ENCODE measurements at regions not wholly inside any gene's neighbourhood (a gene's known extent, or its start where the extent isn't known, plus 50 kb on each side); places are given as distances from the start of the nearest gene placed in this dataset.
"Not testable (repeated sequence)": the region's sequence is repeated elsewhere in the genome, so short reads cannot be mapped to it uniquely, and the experiment has no call there.

DNA sequence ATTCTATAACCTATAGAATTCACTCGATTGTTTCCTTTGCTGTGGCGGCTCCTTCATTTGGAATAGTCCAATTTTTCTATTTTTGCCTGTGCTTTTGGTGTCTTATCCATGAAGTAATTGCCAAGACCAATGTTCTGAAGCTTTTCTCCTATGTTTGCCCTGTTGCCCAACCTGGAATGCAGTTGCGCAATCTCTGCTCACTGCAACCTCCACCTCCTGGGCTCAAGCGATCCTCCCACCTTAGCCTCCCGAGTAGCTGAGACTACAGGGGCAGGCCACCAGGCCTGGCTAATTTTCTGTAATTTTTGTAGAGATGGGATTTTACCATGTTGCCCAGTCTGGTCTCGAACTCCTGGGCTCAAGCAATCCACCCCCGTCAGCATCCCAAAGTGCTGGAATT lies 163.5 kb downstream of the OR2B2 start:
- no peak for TF ChIP-seq CTCF (IDR thresholded peaks at IDR 0.05; ENCODE audit: low read depth, low read length, missing control alignments)
- DNase-seq (ENCODE audit: extremely low read depth, low read depth) = no peak
- H3K4me3 ChIP-seq (replicated peaks; ENCODE audit: low read depth, low read length) = no peak overlapping the region

- TF ChIP-seq CTCF (IDR thresholded peaks at IDR 0.05; ENCODE audit: low read depth, low read length, missing control alignments) = no peak
- DNase-seq (ENCODE audit: extremely low read depth, low read depth) = no peak
Observed at GRCh38 chr6:27747637-27748036, 164.6 kb downstream of the OR2B2 start.

DNA sequence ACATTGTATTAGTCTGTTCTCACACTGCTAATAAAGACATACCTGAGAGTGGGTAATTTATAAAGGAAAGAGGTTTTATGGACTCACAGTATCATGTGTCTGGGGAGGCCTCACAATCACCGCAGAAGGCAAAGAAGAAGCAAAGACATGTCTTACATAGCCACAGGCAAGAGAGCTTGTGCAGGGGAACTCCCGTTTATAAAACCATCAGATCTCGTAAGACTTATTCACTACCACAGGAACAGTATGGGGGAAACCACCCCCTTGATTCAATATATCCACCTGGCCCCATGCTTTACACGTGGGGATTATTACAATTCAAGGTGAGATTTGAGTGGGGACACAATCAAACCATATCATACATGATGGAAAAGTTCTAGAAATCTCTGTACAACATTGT lies 165.3 kb downstream of the OR2B2 start:
- H3K4me3 ChIP-seq (replicated peaks; ENCODE audit: low read depth, low read length); DNase-seq (ENCODE audit: extremely low read depth, low read depth): not testable (repeated sequence)

More at GRCh38 chr6:27747637-27748036, 164.6 kb downstream of the OR2B2 start:
- H3K4me3 ChIP-seq (replicated peaks; ENCODE audit: low read depth, low read length) = no peak overlapping the region

DNA sequence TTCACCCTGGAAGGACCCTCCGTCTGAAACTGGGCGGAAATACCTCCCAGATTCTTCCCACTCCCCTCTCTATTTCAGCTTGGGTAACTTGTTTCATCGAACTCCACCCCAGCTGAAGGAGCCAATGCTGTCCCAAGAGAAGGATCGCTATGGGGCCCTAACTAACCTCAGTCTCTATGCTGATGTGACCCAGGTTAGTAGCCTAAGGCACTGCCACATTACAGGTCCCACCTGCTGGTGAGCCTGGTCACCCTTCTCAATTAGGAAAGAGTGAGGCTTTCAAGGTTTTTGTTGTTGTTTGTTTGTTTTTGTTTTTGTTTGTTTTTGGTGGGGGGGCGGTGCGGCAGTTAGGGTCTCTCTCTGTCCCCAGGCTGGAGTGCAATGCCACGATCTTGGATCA lies 168.4 kb downstream of the OR2B2 start:
- no peak for DNase-seq (ENCODE audit: extremely low read depth, low read depth)
- no peak overlapping the region for H3K4me3 ChIP-seq (replicated peaks; ENCODE audit: low read depth, low read length)
- no peak for TF ChIP-seq CTCF (IDR thresholded peaks at IDR 0.05; ENCODE audit: low read depth, low read length, missing control alignments)

DNA sequence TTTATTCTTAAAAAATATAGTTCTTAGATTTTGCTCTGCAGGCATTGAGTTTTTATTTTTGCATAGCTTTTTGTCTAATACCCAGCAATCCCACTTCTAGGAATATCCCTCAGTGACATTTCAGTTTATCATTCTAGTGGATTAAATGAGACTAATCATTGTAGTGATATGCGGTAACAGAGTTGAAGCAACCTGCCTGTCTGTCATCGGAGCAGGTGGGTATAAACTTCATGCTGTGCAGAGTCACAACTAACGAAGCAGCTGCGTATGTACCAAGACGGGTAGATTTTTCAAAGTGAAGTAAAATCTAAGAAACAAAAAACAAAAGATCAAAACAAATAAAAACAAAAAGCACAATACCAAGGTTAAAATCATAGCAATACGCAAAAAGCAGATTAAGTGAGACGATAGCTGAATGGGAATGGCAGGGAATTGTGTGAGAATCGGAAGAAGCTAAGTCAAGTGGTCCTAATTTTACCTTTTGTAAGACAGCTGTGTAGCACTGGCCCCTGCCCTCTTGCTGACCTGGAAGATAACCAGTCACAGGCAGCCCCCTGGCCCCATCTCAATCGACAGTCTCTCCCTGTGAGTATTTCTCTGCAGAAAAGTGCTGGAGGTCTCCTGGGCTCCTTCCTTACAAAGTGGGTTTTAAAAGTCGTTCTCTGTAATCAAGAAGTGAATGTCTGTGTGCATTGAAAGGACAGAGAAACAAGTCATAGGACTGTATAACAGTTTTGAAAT lies 169.2 kb downstream of the OR2B2 start:
- no peak for DNase-seq (ENCODE audit: extremely low read depth, low read depth)
- no peak for TF ChIP-seq CTCF (IDR thresholded peaks at IDR 0.05; ENCODE audit: low read depth, low read length, missing control alignments)
- H3K4me3 ChIP-seq (replicated peaks; ENCODE audit: low read depth, low read length) = no peak overlapping the region

GRCh38 chr6:27739902-27740301 lies 172.3 kb downstream of the OR2B2 start:
- not testable (repeated sequence) for H3K4me3 ChIP-seq (replicated peaks; ENCODE audit: low read depth, low read length); DNase-seq (ENCODE audit: extremely low read depth, low read depth)

- no peak overlapping the region for H3K4me3 ChIP-seq (replicated peaks; ENCODE audit: low read depth, low read length)
- no peak for DNase-seq (ENCODE audit: extremely low read depth, low read depth)
- no peak for TF ChIP-seq CTCF (IDR thresholded peaks at IDR 0.05; ENCODE audit: low read depth, low read length, missing control alignments)
Observed at GRCh38 chr6:27736686-27737085, 175.5 kb downstream of the OR2B2 start.

- DNase-seq (ENCODE audit: extremely low read depth, low read depth) = no peak
- no peak for TF ChIP-seq CTCF (IDR thresholded peaks at IDR 0.05; ENCODE audit: low read depth, low read length, missing control alignments)
- H3K4me3 ChIP-seq (replicated peaks; ENCODE audit: low read depth, low read length) = no peak overlapping the region
Observed at GRCh38 chr6:27728442-27728841, 183.8 kb downstream of the OR2B2 start.

Measured in HFF-Myc (cell line).